GM23338 (cell line): ENCODE measurements at regions not wholly inside any gene's neighbourhood (a gene's known extent, or its start where the extent isn't known, plus 50 kb on each side); places are given as distances from the start of the nearest gene placed in this dataset.

Experiments used
- ATAC-seq: fragments of 200-7000 bp; cut with Tn5 transposase; 3 replicates; pipeline ENCODE4 v1.9.1; 2020
- DNase-seq: peaks from one replicate; pipeline ENCODE4 v3.0.0-alpha.2; 2015; ENCODE audit warnings: low spot score
- H2AFZ ChIP-seq: fragments of 200-600 bp; sonication (generic); 2 replicates; pipeline ENCODE4 v1.8.0; 2016; ENCODE audit warnings: antibody characterized with exemption, mild to moderate bottlenecking, moderate library complexity
- H3F3A ChIP-seq: fragments of 200-600 bp; sonication (generic); replicated peaks from 2 replicates; pipeline ENCODE4 v1.8.0; 2017; ENCODE audit warnings: antibody characterized with exemption, mixed run types, low read depth
- H3K27ac ChIP-seq: fragments of 200-600 bp; sonication (generic); 2 replicates; pipeline ENCODE4 v1.6.1; 2016; ENCODE audit warnings: low read depth
- H3K27me3 ChIP-seq: fragments of 200-600 bp; sonication (generic); 2 replicates; pipeline ENCODE4 v1.8.0; 2016; ENCODE audit warnings: mild to moderate bottlenecking, mixed run types, moderate library complexity; ENCODE audit not compliant: insufficient read depth
- H3K36me3 ChIP-seq: fragments of 200-600 bp; sonication (generic); 2 replicates; pipeline ENCODE4 v1.8.0; 2016; ENCODE audit warnings: mild to moderate bottlenecking; ENCODE audit not compliant: insufficient read depth
- H3K4me1 ChIP-seq: fragments of 200-600 bp; sonication (generic); 2 replicates; pipeline ENCODE4 v1.8.0; 2016; ENCODE audit warnings: mild to moderate bottlenecking, moderate library complexity; ENCODE audit not compliant: insufficient read depth
- H3K4me2 ChIP-seq: fragments of 200-600 bp; sonication (generic); 2 replicates; pipeline ENCODE4 v1.7.1; 2017; ENCODE audit warnings: mixed run types
- H3K4me3 ChIP-seq: fragments of 200-600 bp; sonication (generic); 2 replicates; pipeline ENCODE4 v1.6.1; 2016; ENCODE audit warnings: mixed run types
- H3K79me2 ChIP-seq: fragments of 200-600 bp; sonication (generic); replicated peaks from 2 replicates; pipeline ENCODE4 v1.8.0; 2017; ENCODE audit warnings: mild to moderate bottlenecking; ENCODE audit not compliant: insufficient read depth
- H3K9me2 ChIP-seq: fragments of 200-600 bp; sonication (generic); 2 replicates; pipeline ENCODE4 v1.8.0; 2017; ENCODE audit not compliant: insufficient read depth
- H4K20me1 ChIP-seq: fragments of 200-600 bp; sonication (generic); replicated peaks from 2 replicates; pipeline ENCODE4 v1.8.0; 2017; ENCODE audit warnings: mild to moderate bottlenecking; ENCODE audit not compliant: insufficient read depth
- H3K27ac Mint-ChIP-seq: 2 replicates; pipeline ENCODE4 v1.8.0; 2020; ENCODE audit warnings: inconsistent platforms, mild to moderate bottlenecking, moderate library complexity, mixed read lengths
- H3K27me3 Mint-ChIP-seq: 3 replicates; pipeline ENCODE4 v1.8.0; 2022; ENCODE audit warnings: low read depth, mild to moderate bottlenecking, moderate library complexity, mixed read lengths, inconsistent platforms; ENCODE audit not compliant: insufficient read depth, poor library complexity
- H3K36me3 Mint-ChIP-seq: 3 replicates; pipeline ENCODE4 v1.8.0; 2021; ENCODE audit warnings: low read depth, mild to moderate bottlenecking, inconsistent platforms, moderate library complexity, mixed read lengths
- H3K4me1 Mint-ChIP-seq: 3 replicates; pipeline ENCODE4 v1.8.0; 2020; ENCODE audit warnings: mild to moderate bottlenecking, inconsistent platforms, mixed read lengths
- H3K4me3 Mint-ChIP-seq: 3 replicates; pipeline ENCODE4 v1.8.0; 2021; ENCODE audit warnings: moderate library complexity, mild to moderate bottlenecking, inconsistent platforms, mixed read lengths
- H3K9me3 Mint-ChIP-seq: 3 replicates; pipeline ENCODE4 v1.8.0; 2020; ENCODE audit warnings: moderate library complexity, mild to moderate bottlenecking, inconsistent platforms, mixed read lengths
- CREB1 ChIP-seq: fragments of 250-450 bp; sonication (Bioruptor Pico); IDR thresholded peaks from 2 replicates; pipeline ENCODE4 v1.5.0; 2020; ENCODE audit warnings: low read depth, mild to moderate bottlenecking, moderate library complexity
- EZH2phosphoT487 ChIP-seq: fragments of 200-600 bp; sonication (generic); IDR thresholded peaks from one replicate; pipeline ENCODE4 v1.8.1; 2018; ENCODE audit warnings: antibody characterized with exemption; ENCODE audit not compliant: unreplicated experiment
- NANOG ChIP-seq: IDR thresholded peaks from 2 replicates; pipeline ENCODE4 v1.6.1; 2016; ENCODE audit warnings: antibody characterized with exemption, borderline replicate concordance
- POLR2AphosphoS5 ChIP-seq: IDR thresholded peaks from 2 replicates; pipeline ENCODE4 v1.6.1; 2016; ENCODE audit warnings: antibody characterized with exemption, low read depth
- STAT1 ChIP-seq: IDR thresholded peaks from one replicate; pipeline ENCODE4 v1.6.1; 2016; ENCODE audit warnings: antibody characterized with exemption; ENCODE audit not compliant: unreplicated experiment
- ZNF114 ChIP-seq: fragments of 250-450 bp; sonication (Bioruptor Pico); IDR thresholded peaks from 2 replicates; pipeline ENCODE4 v1.5.0; 2020; ENCODE audit warnings: mild to moderate bottlenecking, moderate library complexity
- ZNF331 ChIP-seq: fragments of 250-450 bp; sonication (Bioruptor Pico); IDR thresholded peaks from 2 replicates; pipeline ENCODE4 v1.5.0; 2020; ENCODE audit warnings: low read depth, mild to moderate bottlenecking, moderate library complexity
- TF ChIP-seq, protein P1 (sequence below): IDR thresholded peaks from 2 replicates; pipeline ENCODE4 v1.6.1; 2016; ENCODE audit warnings: antibody characterized with exemption
- TF ChIP-seq, protein P2 (sequence below), 2 experiments: fragments of 200-600 bp in 1 of 2; sonication (generic) in 1 of 2; conservative IDR thresholded peaks; 2 replicates each; pipeline versions ENCODE4 v1.5.1 to v1.6.1; 2016 to 2017; ENCODE audit warnings: antibody characterized with exemption in 2 of 2, low read depth in 2 of 2, mild to moderate bottlenecking in 2 of 2, moderate library complexity in 1 of 2
- TF ChIP-seq, protein P3 (sequence below): IDR thresholded peaks from one replicate; pipeline ENCODE4 v1.6.1; 2018; ENCODE audit warnings: antibody characterized with exemption; ENCODE audit not compliant: unreplicated experiment

DNA sequence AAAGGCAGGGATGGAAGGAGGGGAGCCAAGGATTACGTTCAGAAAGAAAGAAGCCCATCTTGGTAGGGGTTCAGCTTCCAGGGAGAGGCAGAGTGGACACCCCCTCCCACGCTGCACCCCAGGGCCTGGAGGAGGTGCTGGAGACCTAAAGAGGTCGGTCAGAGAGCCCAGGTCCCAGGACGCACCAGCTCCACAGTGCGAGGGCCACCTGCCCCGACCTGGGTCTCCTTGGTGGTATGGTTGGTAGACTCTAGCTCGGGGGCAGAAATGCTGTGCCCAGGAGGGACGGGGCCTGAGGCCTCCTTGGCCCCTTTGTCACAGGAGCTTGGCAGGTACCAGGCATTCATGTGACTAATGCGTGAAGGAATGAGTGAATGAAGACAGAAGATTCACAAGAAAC is 87.1 kb upstream of the RAB6C start (continued):
- TF ChIP-seq, protein P1, sequence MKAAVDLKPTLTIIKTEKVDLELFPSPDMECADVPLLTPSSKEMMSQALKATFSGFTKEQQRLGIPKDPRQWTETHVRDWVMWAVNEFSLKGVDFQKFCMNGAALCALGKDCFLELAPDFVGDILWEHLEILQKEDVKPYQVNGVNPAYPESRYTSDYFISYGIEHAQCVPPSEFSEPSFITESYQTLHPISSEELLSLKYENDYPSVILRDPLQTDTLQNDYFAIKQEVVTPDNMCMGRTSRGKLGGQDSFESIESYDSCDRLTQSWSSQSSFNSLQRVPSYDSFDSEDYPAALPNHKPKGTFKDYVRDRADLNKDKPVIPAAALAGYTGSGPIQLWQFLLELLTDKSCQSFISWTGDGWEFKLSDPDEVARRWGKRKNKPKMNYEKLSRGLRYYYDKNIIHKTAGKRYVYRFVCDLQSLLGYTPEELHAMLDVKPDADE = no peak
- TF ChIP-seq CREB1 = no peak
- TF ChIP-seq, protein P2, sequence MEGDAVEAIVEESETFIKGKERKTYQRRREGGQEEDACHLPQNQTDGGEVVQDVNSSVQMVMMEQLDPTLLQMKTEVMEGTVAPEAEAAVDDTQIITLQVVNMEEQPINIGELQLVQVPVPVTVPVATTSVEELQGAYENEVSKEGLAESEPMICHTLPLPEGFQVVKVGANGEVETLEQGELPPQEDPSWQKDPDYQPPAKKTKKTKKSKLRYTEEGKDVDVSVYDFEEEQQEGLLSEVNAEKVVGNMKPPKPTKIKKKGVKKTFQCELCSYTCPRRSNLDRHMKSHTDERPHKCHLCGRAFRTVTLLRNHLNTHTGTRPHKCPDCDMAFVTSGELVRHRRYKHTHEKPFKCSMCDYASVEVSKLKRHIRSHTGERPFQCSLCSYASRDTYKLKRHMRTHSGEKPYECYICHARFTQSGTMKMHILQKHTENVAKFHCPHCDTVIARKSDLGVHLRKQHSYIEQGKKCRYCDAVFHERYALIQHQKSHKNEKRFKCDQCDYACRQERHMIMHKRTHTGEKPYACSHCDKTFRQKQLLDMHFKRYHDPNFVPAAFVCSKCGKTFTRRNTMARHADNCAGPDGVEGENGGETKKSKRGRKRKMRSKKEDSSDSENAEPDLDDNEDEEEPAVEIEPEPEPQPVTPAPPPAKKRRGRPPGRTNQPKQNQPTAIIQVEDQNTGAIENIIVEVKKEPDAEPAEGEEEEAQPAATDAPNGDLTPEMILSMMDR (conservative IDR thresholded peaks at IDR 0.05; ENCODE audit: low read depth in 2 of 2) = no peak
- TF ChIP-seq, protein P3, sequence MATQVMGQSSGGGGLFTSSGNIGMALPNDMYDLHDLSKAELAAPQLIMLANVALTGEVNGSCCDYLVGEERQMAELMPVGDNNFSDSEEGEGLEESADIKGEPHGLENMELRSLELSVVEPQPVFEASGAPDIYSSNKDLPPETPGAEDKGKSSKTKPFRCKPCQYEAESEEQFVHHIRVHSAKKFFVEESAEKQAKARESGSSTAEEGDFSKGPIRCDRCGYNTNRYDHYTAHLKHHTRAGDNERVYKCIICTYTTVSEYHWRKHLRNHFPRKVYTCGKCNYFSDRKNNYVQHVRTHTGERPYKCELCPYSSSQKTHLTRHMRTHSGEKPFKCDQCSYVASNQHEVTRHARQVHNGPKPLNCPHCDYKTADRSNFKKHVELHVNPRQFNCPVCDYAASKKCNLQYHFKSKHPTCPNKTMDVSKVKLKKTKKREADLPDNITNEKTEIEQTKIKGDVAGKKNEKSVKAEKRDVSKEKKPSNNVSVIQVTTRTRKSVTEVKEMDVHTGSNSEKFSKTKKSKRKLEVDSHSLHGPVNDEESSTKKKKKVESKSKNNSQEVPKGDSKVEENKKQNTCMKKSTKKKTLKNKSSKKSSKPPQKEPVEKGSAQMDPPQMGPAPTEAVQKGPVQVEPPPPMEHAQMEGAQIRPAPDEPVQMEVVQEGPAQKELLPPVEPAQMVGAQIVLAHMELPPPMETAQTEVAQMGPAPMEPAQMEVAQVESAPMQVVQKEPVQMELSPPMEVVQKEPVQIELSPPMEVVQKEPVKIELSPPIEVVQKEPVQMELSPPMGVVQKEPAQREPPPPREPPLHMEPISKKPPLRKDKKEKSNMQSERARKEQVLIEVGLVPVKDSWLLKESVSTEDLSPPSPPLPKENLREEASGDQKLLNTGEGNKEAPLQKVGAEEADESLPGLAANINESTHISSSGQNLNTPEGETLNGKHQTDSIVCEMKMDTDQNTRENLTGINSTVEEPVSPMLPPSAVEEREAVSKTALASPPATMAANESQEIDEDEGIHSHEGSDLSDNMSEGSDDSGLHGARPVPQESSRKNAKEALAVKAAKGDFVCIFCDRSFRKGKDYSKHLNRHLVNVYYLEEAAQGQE = no peak
- TF ChIP-seq ZNF331 (CRISPR knock-in tag) = no peak

DNA sequence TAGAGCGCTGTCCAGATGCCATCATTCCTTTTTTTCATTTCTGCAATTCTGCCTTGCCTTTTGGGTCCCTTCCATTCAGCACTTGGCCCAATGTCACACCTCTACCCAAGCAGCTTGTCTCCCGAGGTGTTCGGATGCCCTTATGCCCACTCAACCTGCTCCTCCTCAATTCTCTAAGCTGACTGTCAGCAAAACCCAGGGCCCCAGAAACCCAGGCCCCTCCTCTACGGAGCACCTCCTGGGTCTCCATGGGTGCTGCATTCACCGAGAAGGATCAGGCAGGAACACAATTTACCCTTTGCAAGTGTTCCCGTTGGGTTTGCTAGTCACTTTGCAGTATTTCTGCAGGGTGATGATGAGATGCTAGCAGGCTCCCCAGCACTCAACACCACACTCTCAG is 86.7 kb upstream of the RAB6C start:
- no peaks in the 10 kb centered on the region for H3K27me3 ChIP-seq
- no peak overlapping the region for H3K27ac Mint-ChIP-seq
- DNase-seq (no peak), ATAC-seq (no peak)
- no peak overlapping the region for H3K4me2 ChIP-seq
- no peaks in the 10 kb centered on the region for H4K20me1 ChIP-seq
- H3K79me2 ChIP-seq = no peaks in the 10 kb centered on the region
- no peaks in the 10 kb centered on the region for H3F3A ChIP-seq
- H3K4me1 Mint-ChIP-seq = peaks cover 4% of the 10 kb centered on the region; the same call in 1 of the 3 replicates
- H2AFZ ChIP-seq = no peak overlapping the region
- H3K4me1 ChIP-seq = no peaks in the 10 kb centered on the region
- H3K4me3 ChIP-seq = no peak overlapping the region
- no peaks in the 10 kb centered on the region for H3K36me3 Mint-ChIP-seq
- TF ChIP-seq, protein P1 = no peak
- TF ChIP-seq NANOG = no peak
- TF ChIP-seq POLR2AphosphoS5 = no peak
- no peak for TF ChIP-seq CREB1
- no peak for TF ChIP-seq STAT1
- no peak for TF ChIP-seq EZH2phosphoT487
- TF ChIP-seq ZNF114 = no peak
- no peak overlapping the region for H3K27ac ChIP-seq
- H3K9me2 ChIP-seq = no peaks in the 10 kb centered on the region; the same call in none of the 2 replicates
- H3K4me3 Mint-ChIP-seq = no peak overlapping the region
- no peaks in the 10 kb centered on the region for H3K36me3 ChIP-seq
- H3K27me3 Mint-ChIP-seq = peaks cover 2% of the 10 kb centered on the region
- H3K9me3 Mint-ChIP-seq = no peaks in the 10 kb centered on the region
